ENCODE measurements at regions not wholly inside any gene's neighbourhood (a gene's known extent, or its start where the extent isn't known, plus 50 kb on each side); places are given as distances from the start of the nearest gene placed in this dataset.

GRCh38 chr5:38722918-38723317 is 122.9 kb upstream of the OSMR start:
- TF ChIP-seq, protein P1, sequence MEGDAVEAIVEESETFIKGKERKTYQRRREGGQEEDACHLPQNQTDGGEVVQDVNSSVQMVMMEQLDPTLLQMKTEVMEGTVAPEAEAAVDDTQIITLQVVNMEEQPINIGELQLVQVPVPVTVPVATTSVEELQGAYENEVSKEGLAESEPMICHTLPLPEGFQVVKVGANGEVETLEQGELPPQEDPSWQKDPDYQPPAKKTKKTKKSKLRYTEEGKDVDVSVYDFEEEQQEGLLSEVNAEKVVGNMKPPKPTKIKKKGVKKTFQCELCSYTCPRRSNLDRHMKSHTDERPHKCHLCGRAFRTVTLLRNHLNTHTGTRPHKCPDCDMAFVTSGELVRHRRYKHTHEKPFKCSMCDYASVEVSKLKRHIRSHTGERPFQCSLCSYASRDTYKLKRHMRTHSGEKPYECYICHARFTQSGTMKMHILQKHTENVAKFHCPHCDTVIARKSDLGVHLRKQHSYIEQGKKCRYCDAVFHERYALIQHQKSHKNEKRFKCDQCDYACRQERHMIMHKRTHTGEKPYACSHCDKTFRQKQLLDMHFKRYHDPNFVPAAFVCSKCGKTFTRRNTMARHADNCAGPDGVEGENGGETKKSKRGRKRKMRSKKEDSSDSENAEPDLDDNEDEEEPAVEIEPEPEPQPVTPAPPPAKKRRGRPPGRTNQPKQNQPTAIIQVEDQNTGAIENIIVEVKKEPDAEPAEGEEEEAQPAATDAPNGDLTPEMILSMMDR (IDR thresholded peaks at IDR 0.05) = no peak
- no peak for TF ChIP-seq POLR2AphosphoS5 (IDR thresholded peaks at IDR 0.05)

All from upper lobe of left lung (tissue), 4 donors.